ENCODE measurements at regions not wholly inside any gene's neighbourhood (a gene's known extent, or its start where the extent isn't known, plus 50 kb on each side); places are given as distances from the start of the nearest gene placed in this dataset.

GRCh38 chr4:41865306-41865980 lies 69.8 kb upstream of the TMEM33 start:
- TF ChIP-seq CTCF (IDR thresholded peaks at IDR 0.05) (no peak), POLR2A (IDR thresholded peaks at IDR 0.05) (no peak)
